A549 (cell line): ENCODE measurements at regions not wholly inside any gene's neighbourhood (a gene's known extent, or its start where the extent isn't known, plus 50 kb on each side); places are given as distances from the start of the nearest gene placed in this dataset.

Experiments used
- ATAC-seq, 2 experiments: fragments of 200-7000 bp in 1 of 2; fragments of >200 bp in 1 of 2; cut with Nextera tagmentation in 1 of 2; cut with Tn5 transposase in 1 of 2; 3 replicates each; pipeline versions ENCODE4 v1.8.0 to v1.9.1; 2018 to 2020; ENCODE audit warnings: mild to moderate bottlenecking in 1 of 2, moderate library complexity in 1 of 2
- CTCF ChIA-PET: fragments of 300-600 bp; sonication (Branson Sonifier 250); formaldehyde crosslinking; extraction: SDS; loops from one replicate; lab custom pipeline; 2021; ENCODE audit warnings: antibody characterized with exemption, inconsistent platforms; lab: Yijun Ruan, JAX
- POLR2A ChIA-PET: fragments of 350-600 bp; formaldehyde crosslinking; extraction: SDS; loops from one replicate; lab custom pipeline; 2021; ENCODE audit warnings: antibody characterized with exemption, inconsistent platforms; lab: Yijun Ruan, JAX
- DNase-seq, 2 experiments: peaks; one replicate each; pipeline versions ENCODE4 v3.0.0 to v3.0.0-alpha.2; 2011 to 2016; ENCODE audit warnings: low read depth in 1 of 2, low spot score in 1 of 2
- FAIRE-seq: peaks from 2 replicates; lab custom pipeline; 2011; peaks lifted over from hg19 to GRCh38; lab: Jason Lieb, UNC
- H3K27ac ChIP-seq, 2 experiments: fragments of >200 bp; sonication (Bioruptor Twin); formaldehyde crosslinking; 3 replicates each; pipeline ENCODE4 v1.5.1; 2016 to 2017
- H3K4me1 ChIP-seq: fragments of >200 bp; sonication (Bioruptor Twin); formaldehyde crosslinking; 3 replicates; pipeline ENCODE4 v1.6.1; 2016
- H3K4me2 ChIP-seq: fragments of >200 bp; sonication (Bioruptor Twin); formaldehyde crosslinking; 3 replicates; pipeline ENCODE4 v1.6.1; 2016
- H3K4me3 ChIP-seq: fragments of >200 bp; sonication (Bioruptor Twin); formaldehyde crosslinking; 3 replicates; pipeline ENCODE4 v1.5.1; 2016
- H3K9me3 ChIP-seq: fragments of >200 bp; sonication (Bioruptor Twin); formaldehyde crosslinking; 3 replicates; pipeline ENCODE4 v1.6.1; 2016
- ATOH8 ChIP-seq: fragments of 250-450 bp; sonication (Bioruptor Pico); IDR thresholded peaks from 2 replicates; pipeline ENCODE4 v1.5.0; 2020; ENCODE audit warnings: low read depth, mild to moderate bottlenecking, moderate library complexity
- BCL3 ChIP-seq: fragments of >200 bp; sonication (Bioruptor Twin); formaldehyde crosslinking; IDR thresholded peaks from 3 replicates; pipeline ENCODE4 v1.6.1; 2016
- CBX2 ChIP-seq: fragments of 200-600 bp; sonication (generic); IDR thresholded peaks from 2 replicates; pipeline ENCODE4 v1.6.1; 2016; ENCODE audit warnings: low read depth, mild to moderate bottlenecking, borderline replicate concordance
- CEBPB ChIP-seq, 2 experiments: fragments of >200 bp in 1 of 2; sonication (Bioruptor Twin) in 1 of 2; formaldehyde crosslinking in 1 of 2; IDR thresholded peaks; 2 replicates each; pipeline ENCODE4 v1.6.1; 2012 to 2016
- CHD2 ChIP-seq: fragments of 150-350 bp; IDR thresholded peaks from 2 replicates; pipeline ENCODE4 v1.6.1; 2014; ENCODE audit warnings: low read length; ENCODE audit not compliant: partially characterized antibody
- EHF ChIP-seq: fragments of 250-450 bp; sonication (Bioruptor Pico); IDR thresholded peaks from 2 replicates; pipeline ENCODE4 v1.5.0; 2020; ENCODE audit warnings: mild to moderate bottlenecking
- EHMT2 ChIP-seq: fragments of 200-600 bp; sonication (generic); IDR thresholded peaks from 2 replicates; pipeline ENCODE4 v1.6.1; 2016; ENCODE audit warnings: antibody characterized with exemption, low read depth, mild to moderate bottlenecking, moderate library complexity
- ELK1 ChIP-seq: fragments of 150-350 bp; IDR thresholded peaks from 2 replicates; pipeline ENCODE4 v1.6.1; 2014; ENCODE audit warnings: low read depth, mild to moderate bottlenecking, low read length
- EP300 ChIP-seq, 2 experiments: fragments of >200 bp; sonication (Bioruptor Twin); formaldehyde crosslinking; IDR thresholded peaks; 2 replicates in 1 of 2; 3 replicates in 1 of 2; pipeline ENCODE4 v1.6.1; 2016 to 2017
- FOSB ChIP-seq: fragments of 250-450 bp; sonication (Bioruptor Pico); IDR thresholded peaks from 2 replicates; pipeline ENCODE4 v1.5.0; 2020; ENCODE audit warnings: mild to moderate bottlenecking, moderate library complexity
- GATA3 ChIP-seq: IDR thresholded peaks from 2 replicates; pipeline ENCODE4 v1.6.1; 2012; ENCODE audit warnings: borderline replicate concordance
- HES2 ChIP-seq: fragments of >200 bp; sonication (Bioruptor Twin); formaldehyde crosslinking; IDR thresholded peaks from 2 replicates; pipeline ENCODE4 v1.6.1; 2016
- HOXA7 ChIP-seq: fragments of 250-450 bp; sonication (Bioruptor Pico); IDR thresholded peaks from 2 replicates; pipeline ENCODE4 v1.5.0; 2020; ENCODE audit warnings: mild to moderate bottlenecking, moderate library complexity
- JUN ChIP-seq, 2 experiments: fragments of >200 bp; sonication (Bioruptor Twin); formaldehyde crosslinking; IDR thresholded peaks; 2 replicates in 1 of 2; 3 replicates in 1 of 2; pipeline ENCODE4 v1.6.1; 2016 to 2017
- KDM1A ChIP-seq: fragments of 200-600 bp; sonication (generic); IDR thresholded peaks from 2 replicates; pipeline ENCODE4 v1.6.1; 2016; ENCODE audit warnings: low read depth, mild to moderate bottlenecking
- MAFK ChIP-seq: fragments of 450-650 bp; IDR thresholded peaks from 2 replicates; pipeline ENCODE4 v1.6.1; 2014; ENCODE audit not compliant: partially characterized antibody
- MYC ChIP-seq: IDR thresholded peaks from 2 replicates; pipeline ENCODE4 v1.6.1; 2012; ENCODE audit warnings: mild to moderate bottlenecking, inconsistent platforms, low read length, improper control_type of control experiment, borderline replicate concordance
- NFE2L2 ChIP-seq: fragments of 150-350 bp; conservative IDR thresholded peaks from 2 replicates; pipeline ENCODE4 v1.6.1; 2014; ENCODE audit warnings: low read length
- NPAS2 ChIP-seq: fragments of 250-450 bp; sonication (Bioruptor Pico); IDR thresholded peaks from 2 replicates; pipeline ENCODE4 v1.8.0; 2022; ENCODE audit warnings: mild to moderate bottlenecking, moderate library complexity, borderline replicate concordance
- NR3C1 ChIP-seq: fragments of >200 bp; sonication (Bioruptor Twin); formaldehyde crosslinking; IDR thresholded peaks from 3 replicates; pipeline ENCODE4 v1.6.1; 2017
- PBX3 ChIP-seq: IDR thresholded peaks from 2 replicates; pipeline ENCODE4 v1.6.1; 2012
- PHF8 ChIP-seq: fragments of 200-600 bp; sonication (generic); IDR thresholded peaks from 2 replicates; pipeline ENCODE4 v1.6.1; 2016; ENCODE audit warnings: low read depth, mild to moderate bottlenecking, antibody characterized with exemption, moderate library complexity, borderline replicate concordance
- POLR2A ChIP-seq: IDR thresholded peaks from 2 replicates; pipeline ENCODE4 v1.6.1; 2012; ENCODE audit warnings: mild to moderate bottlenecking, low read length
- RAD21 ChIP-seq, 2 experiments: fragments of >200 bp in 1 of 2; sonication (Bioruptor Twin) in 1 of 2; formaldehyde crosslinking in 1 of 2; IDR thresholded peaks in 1 of 2; conservative IDR thresholded peaks in 1 of 2; 2 replicates in 1 of 2; 3 replicates in 1 of 2; pipeline ENCODE4 v1.6.1; 2012 to 2018; ENCODE audit warnings: inconsistent platforms in 1 of 2
- RARB ChIP-seq: fragments of 250-450 bp; sonication (Bioruptor Pico); IDR thresholded peaks from 2 replicates; pipeline ENCODE4 v1.8.0; 2021; ENCODE audit warnings: mild to moderate bottlenecking, moderate library complexity
- REST ChIP-seq: fragments of 200-600 bp; sonication (generic); IDR thresholded peaks from 2 replicates; pipeline ENCODE4 v1.6.1; 2016; ENCODE audit warnings: antibody characterized with exemption, mild to moderate bottlenecking, moderate library complexity
- RFX5 ChIP-seq: fragments of 450-650 bp; IDR thresholded peaks from 2 replicates; pipeline ENCODE4 v1.7.1; 2014; ENCODE audit warnings: antibody characterized with exemption, mild to moderate bottlenecking, moderate library complexity
- TFCP2L1 ChIP-seq: fragments of 250-450 bp; sonication (Bioruptor Pico); IDR thresholded peaks from 2 replicates; pipeline ENCODE4 v1.5.0; 2021; ENCODE audit warnings: mild to moderate bottlenecking
- USF2 ChIP-seq: fragments of 450-650 bp; IDR thresholded peaks from 2 replicates; pipeline ENCODE4 v1.6.1; 2014; ENCODE audit warnings: antibody characterized with exemption
- ZNF302 ChIP-seq: fragments of 250-450 bp; sonication (Bioruptor Pico); IDR thresholded peaks from 2 replicates; pipeline ENCODE4 v1.9.0; 2021; ENCODE audit warnings: inconsistent platforms, mild to moderate bottlenecking, moderate library complexity
- WGBS: methylation state at CpG from one replicate; pipeline ENCODE4 v1.1.6; 2017; ENCODE audit errors: missing lambda C conversion rate; 5-methylcytosine and 5-hydroxymethylcytosine counted together

- no peak for TF ChIP-seq HOXA7 (CRISPR knock-in tag)
- TF ChIP-seq JUN (IDR thresholded peaks at IDR 0.05): no peak
These were observed 81.5 kb upstream of the OSBPL8 start (continued) for GRCh38 chr12:76641073-76641472.

- no peak for FAIRE-seq
- TF ChIP-seq POLR2A: no peak
- no peak for TF ChIP-seq BCL3
- no peak for TF ChIP-seq RAD21 (conservative IDR thresholded peaks at IDR 0.05 in 1 of 2, IDR thresholded peaks at IDR 0.05 in 1 of 2)
- no peak for TF ChIP-seq CBX2
- TF ChIP-seq EHMT2: no peak
- TF ChIP-seq ATOH8 (CRISPR knock-in tag): no peak
- TF ChIP-seq PHF8: no peak
- TF ChIP-seq CHD2: no peak
- TF ChIP-seq JUN (IDR thresholded peaks at IDR 0.05): no peak
- TF ChIP-seq RFX5: no peak
- no peak for TF ChIP-seq USF2
- TF ChIP-seq NPAS2 (CRISPR knock-in tag): no peak
- TF ChIP-seq FOSB (CRISPR knock-in tag): no peak
- no peak for TF ChIP-seq REST
- no peak for TF ChIP-seq RARB
- TF ChIP-seq EP300 (IDR thresholded peaks at IDR 0.05): no peak
- no peak for TF ChIP-seq TFCP2L1
- TF ChIP-seq NFE2L2: no peak
- no peak for TF ChIP-seq GATA3
- no peak for TF ChIP-seq NR3C1
- TF ChIP-seq, all 56 proteins: peak for 0
- Histone ChIP-seq H3K27ac (no peak overlapping the region), H3K4me2 (no peak overlapping the region), H3K4me3 (no peak overlapping the region), H3K4me1 (peaks cover 5% of the 10 kb centered on the region; the same call in 1 of the 3 replicates), H3K9me3 (no peaks in the 10 kb centered on the region)
- DNase-seq (no peak), ATAC-seq (no peak)
- POLR2A ChIA-PET: no interaction called here
- CTCF ChIA-PET: no interaction called here
- 77% methylated on average over 2 of the region's 2 CpGs for WGBS
These were observed 82.4 kb upstream of the OSBPL8 start for GRCh38 chr12:76641961-76642360.

GRCh38 chr12:76643438-76643837 is 83.9 kb upstream of the OSBPL8 start:
- FAIRE-seq (no peak), ATAC-seq (no peak), DNase-seq (no peak)
- Histone ChIP-seq H3K4me3 (no peak overlapping the region), H3K27ac (no peak overlapping the region), H3K4me2 (no peak overlapping the region), H3K4me1 (no peaks in the 10 kb centered on the region), H3K9me3 (no peaks in the 10 kb centered on the region)
- ChIA-PET POLR2A (no interaction called here), CTCF (no interaction called here)
- no peak for TF ChIP-seq ELK1
- TF ChIP-seq TFCP2L1: no peak
- TF ChIP-seq GATA3: no peak
- TF ChIP-seq CHD2: no peak
- TF ChIP-seq KDM1A: no peak
- no peak for TF ChIP-seq MYC
- no peak for TF ChIP-seq HES2
- no peak for TF ChIP-seq MAFK
- no peak for TF ChIP-seq CEBPB (IDR thresholded peaks at IDR 0.05)
- TF ChIP-seq RARB: no peak
- no peak for TF ChIP-seq ZNF302 (CRISPR knock-in tag)
- no peak for TF ChIP-seq EHF (CRISPR knock-in tag)
- TF ChIP-seq PBX3: no peak
